Lower leg skin (tissue), 3 donors: ENCODE measurements at regions not wholly inside any gene's neighbourhood (a gene's known extent, or its start where the extent isn't known, plus 50 kb on each side); places are given as distances from the start of the nearest gene placed in this dataset.

Experiments used
- POLR2A ChIP-seq, 2 donors: fragments of 450-650 bp; IDR thresholded peaks; one replicate each; pipeline ENCODE4 v1.6.1; 2016 to 2017; ENCODE audit warnings: antibody characterized with exemption in 2 of 2, mild to moderate bottlenecking in 1 of 2, moderate library complexity in 1 of 2
- TF ChIP-seq, protein P1 (sequence below), 3 donors: fragments of 450-650 bp; IDR thresholded peaks; one replicate each; pipeline ENCODE4 v1.5.1; 2016; ENCODE audit warnings: antibody characterized with exemption in 3 of 3, mild to moderate bottlenecking in 3 of 3, moderate library complexity in 2 of 3

DNA sequence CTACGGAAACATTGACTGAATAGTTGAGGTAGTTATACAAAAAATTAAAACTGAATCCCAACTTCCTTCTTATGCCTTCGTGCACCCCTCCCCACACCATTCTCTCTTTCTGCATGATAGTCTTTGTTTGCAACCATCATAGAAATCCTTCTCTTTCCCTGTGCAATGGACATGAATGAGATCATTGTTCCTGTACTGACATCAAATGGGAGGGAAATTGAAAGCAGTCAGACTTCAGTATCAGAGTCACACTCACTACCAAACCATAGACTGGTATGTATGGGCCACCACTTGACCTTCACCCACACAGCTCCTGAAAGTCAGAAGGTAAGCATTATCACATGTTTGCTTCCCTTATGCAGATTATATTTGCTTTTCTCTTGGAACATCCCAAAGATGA is 782.8 kb downstream of the BCL11A start:
- TF ChIP-seq, protein P1, sequence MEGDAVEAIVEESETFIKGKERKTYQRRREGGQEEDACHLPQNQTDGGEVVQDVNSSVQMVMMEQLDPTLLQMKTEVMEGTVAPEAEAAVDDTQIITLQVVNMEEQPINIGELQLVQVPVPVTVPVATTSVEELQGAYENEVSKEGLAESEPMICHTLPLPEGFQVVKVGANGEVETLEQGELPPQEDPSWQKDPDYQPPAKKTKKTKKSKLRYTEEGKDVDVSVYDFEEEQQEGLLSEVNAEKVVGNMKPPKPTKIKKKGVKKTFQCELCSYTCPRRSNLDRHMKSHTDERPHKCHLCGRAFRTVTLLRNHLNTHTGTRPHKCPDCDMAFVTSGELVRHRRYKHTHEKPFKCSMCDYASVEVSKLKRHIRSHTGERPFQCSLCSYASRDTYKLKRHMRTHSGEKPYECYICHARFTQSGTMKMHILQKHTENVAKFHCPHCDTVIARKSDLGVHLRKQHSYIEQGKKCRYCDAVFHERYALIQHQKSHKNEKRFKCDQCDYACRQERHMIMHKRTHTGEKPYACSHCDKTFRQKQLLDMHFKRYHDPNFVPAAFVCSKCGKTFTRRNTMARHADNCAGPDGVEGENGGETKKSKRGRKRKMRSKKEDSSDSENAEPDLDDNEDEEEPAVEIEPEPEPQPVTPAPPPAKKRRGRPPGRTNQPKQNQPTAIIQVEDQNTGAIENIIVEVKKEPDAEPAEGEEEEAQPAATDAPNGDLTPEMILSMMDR (IDR thresholded peaks at IDR 0.05), result no peak
- TF ChIP-seq POLR2A (IDR thresholded peaks at IDR 0.05), result no peak
